ENCODE measurements at regions not wholly inside any gene's neighbourhood (a gene's known extent, or its start where the extent isn't known, plus 50 kb on each side); places are given as distances from the start of the nearest gene placed in this dataset.

DNA sequence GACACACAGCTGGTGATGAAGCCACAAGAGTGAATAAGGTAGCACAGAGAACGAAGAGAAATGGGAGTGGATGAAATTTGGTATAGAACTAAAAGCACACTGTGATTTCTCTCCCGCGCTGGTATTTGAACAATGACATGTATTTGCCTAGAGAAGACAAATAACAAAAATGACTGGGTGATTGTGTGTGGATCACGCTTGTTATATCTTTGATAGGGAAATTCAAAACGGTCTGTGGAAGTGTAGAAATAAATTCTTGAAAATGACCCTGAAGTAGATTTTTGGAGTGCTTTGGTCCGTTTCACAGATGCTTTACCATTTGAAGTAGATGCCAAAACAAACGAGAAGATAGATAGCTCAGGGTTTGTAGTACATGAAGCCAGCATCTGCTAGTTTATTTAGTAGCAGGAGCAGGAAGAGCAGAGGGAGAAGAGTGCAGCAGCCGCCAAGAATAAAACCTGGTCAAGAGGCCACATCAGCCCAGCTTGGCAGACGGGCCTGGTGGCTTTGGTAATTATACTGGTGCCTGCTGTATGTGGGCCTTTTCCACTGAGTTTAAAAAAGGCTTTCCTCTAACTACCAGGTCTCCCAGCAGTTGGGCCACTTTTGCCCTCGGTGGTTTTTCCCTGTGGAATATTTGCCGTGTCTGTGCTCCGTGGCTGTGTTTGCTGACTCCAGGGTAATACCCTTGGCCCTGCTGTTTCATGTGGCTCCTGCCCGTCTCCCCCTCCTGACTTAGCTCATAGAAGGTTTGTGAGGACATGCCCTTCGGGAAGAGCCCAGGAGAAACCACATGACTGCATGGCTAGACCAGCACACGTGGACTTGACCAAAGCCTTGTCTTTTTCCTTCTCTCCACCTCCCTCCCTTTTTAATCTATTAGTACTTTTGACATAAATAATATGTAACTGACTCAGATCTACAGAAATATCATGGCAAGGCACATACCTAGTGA is 294.0 kb downstream of the SOX4 start:
- Mint-ChIP-seq H3K27me3 (no peaks in the 10 kb centered on the region), H3K9me3 (peaks cover 16% of the 10 kb centered on the region), H3K36me3 (ENCODE audit: low read depth) (peaks cover 8% of the 10 kb centered on the region), H3K4me1 (peaks cover 11% of the 10 kb centered on the region), H3K4me3 (no peak overlapping the region), H3K27ac (no peak overlapping the region)
- no peak for DNase-seq
- ChIA-PET CTCF (no interaction called here), POLR2A (no interaction called here)

DNA sequence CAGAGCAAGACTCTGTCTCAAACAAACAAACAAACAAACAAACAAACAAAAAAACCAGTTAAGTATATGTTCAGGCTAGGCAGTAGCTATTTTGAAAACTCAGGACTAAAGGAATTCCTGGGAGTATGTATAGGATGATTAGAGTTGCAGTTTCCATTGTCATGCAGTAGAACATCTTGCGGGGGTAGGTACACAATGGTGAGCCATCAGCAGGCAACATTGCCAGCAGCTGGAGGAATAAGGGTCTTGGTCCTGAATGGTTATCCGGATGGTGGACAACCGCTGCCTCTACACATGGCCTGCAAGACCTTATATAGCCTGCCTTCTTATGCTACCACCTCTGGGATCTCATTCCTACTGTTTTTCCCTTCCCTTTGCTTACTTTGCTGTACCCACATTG is 297.5 kb downstream of the SOX4 start:
- DNase-seq: no peak
- Mint-ChIP-seq H3K27me3 (no peaks in the 10 kb centered on the region), H3K36me3 (ENCODE audit: low read depth) (no peaks in the 10 kb centered on the region), H3K4me1 (no peaks in the 10 kb centered on the region), H3K9me3 (peaks cover 3% of the 10 kb centered on the region), H3K27ac (no peak overlapping the region), H3K4me3 (no peak overlapping the region)
- ChIA-PET CTCF (no interaction called here), POLR2A (interaction anchor here (0.6 kb wide), 1 partner anchor 498 kb away, joined by 3 read pairs; no protein-coding TSS in a partner anchor)

DNA sequence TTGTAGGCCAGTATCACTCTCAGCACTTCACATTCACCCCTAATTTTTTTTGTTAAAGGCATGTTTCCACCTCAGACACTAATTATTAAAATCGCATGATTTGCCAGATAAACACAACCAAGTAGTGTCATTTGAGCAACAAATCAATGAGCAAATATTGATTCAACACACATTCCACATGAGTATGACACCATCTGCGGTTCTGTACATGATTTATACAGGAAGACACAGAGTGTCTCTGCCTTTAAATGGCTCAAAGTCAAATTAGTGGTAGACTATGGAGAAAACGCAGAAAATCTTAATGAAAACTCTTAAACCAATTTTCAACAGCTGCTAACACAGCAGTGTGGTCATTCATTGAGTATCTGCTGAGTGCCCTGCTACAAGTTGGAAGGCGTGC is 300.2 kb downstream of the SOX4 start:
- DNase-seq: no peak
- CTCF ChIA-PET: no interaction called here
- no peaks in the 10 kb centered on the region for H3K27me3 Mint-ChIP-seq
- no peak overlapping the region for H3K27ac Mint-ChIP-seq
- no peak overlapping the region for H3K4me3 Mint-ChIP-seq
- H3K36me3 Mint-ChIP-seq (ENCODE audit: low read depth): no peaks in the 10 kb centered on the region
- no peaks in the 10 kb centered on the region for H3K4me1 Mint-ChIP-seq
- peaks cover 3% of the 10 kb centered on the region for H3K9me3 Mint-ChIP-seq
- POLR2A ChIA-PET: no interaction called here

DNA sequence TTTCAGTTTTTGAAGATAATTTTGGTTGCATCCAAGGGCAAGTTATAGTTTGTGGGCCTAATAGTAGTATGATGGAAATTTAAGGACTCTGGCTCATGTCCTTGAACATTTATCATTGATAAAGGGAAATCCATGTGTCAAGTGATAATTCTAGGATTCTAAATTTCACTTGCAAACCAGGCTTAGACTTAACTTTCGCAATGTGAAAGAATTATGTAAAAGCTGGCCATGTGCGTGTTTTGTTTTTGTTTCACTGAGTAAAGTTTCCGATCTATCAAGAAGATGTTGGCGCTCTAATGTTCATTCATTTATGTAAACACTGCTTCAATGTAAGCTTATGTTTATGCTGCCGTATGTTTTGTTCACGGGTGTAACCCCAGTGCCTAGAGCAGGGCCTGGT is 302.0 kb downstream of the SOX4 start:
- POLR2A ChIA-PET: no interaction called here
- H3K9me3 Mint-ChIP-seq: no peaks in the 10 kb centered on the region
- H3K36me3 Mint-ChIP-seq (ENCODE audit: low read depth): no peaks in the 10 kb centered on the region
- H3K4me1 Mint-ChIP-seq: no peaks in the 10 kb centered on the region
- no peak overlapping the region for H3K27ac Mint-ChIP-seq
- CTCF ChIA-PET: no interaction called here
- no peak overlapping the region for H3K4me3 Mint-ChIP-seq
- DNase-seq: no peak
- no peaks in the 10 kb centered on the region for H3K27me3 Mint-ChIP-seq

DNA sequence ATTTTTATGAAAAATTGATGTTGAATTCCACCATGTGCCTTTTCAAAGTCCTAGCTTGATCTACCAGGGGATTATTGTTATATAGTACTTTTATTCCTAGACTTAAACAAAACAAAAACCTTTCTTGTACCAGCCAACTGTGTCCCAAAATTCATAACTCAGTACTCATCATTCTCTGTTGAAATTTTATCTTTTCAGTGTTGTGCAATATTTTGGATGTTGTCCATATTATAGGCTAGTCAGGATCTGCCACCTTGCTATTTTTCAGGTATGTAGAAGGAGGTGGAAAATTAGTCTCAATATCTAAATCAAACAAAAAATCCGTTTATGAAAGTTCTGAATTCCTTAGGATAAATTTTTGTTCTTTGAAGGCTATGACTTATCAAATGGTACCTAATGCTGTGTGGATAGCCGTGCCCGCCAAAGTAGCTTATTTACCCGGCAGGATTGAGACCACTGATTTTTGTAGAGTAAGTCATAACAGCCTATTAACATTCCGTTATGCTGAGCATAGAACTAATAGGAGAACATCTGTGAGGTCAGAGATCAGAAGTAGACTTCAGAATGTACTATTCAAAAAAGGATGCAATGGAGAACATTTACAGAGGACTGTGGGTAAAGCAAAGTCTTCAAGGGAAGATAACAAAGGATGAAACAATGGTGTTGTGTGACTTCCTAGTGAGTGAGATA is 304.7 kb downstream of the SOX4 start:
- ChIA-PET CTCF (interaction anchor here (0.9 kb wide), 1 partner anchor 14 kb away, joined by 3 read pairs; no protein-coding TSS in a partner anchor), POLR2A (no interaction called here)
- no peaks in the 10 kb centered on the region for H3K36me3 Mint-ChIP-seq (ENCODE audit: low read depth)
- H3K4me3 Mint-ChIP-seq: no peak overlapping the region
- DNase-seq: no peak
- H3K9me3 Mint-ChIP-seq: no peaks in the 10 kb centered on the region
- no peaks in the 10 kb centered on the region for H3K27me3 Mint-ChIP-seq
- H3K27ac Mint-ChIP-seq: no peak overlapping the region
- H3K4me1 Mint-ChIP-seq: no peaks in the 10 kb centered on the region

- Mint-ChIP-seq H3K4me3 (no peak overlapping the region), H3K9me3 (no peaks in the 10 kb centered on the region), H3K27me3 (no peaks in the 10 kb centered on the region), H3K27ac (no peak overlapping the region), H3K4me1 (no peaks in the 10 kb centered on the region), H3K36me3 (ENCODE audit: low read depth) (no peaks in the 10 kb centered on the region)
- ChIA-PET CTCF (no interaction called here), POLR2A (no interaction called here)
- no peak for DNase-seq
Observed at GRCh38 chr6:21899708-21900107, 306.2 kb downstream of the SOX4 start.

- no peaks in the 10 kb centered on the region for H3K9me3 Mint-ChIP-seq
- POLR2A ChIA-PET: no interaction called here
- H3K4me3 Mint-ChIP-seq: no peak overlapping the region
- DNase-seq: no peak
- H3K27ac Mint-ChIP-seq: no peak overlapping the region
- no peaks in the 10 kb centered on the region for H3K4me1 Mint-ChIP-seq
- CTCF ChIA-PET: no interaction called here
- H3K36me3 Mint-ChIP-seq (ENCODE audit: low read depth): no peaks in the 10 kb centered on the region
- H3K27me3 Mint-ChIP-seq: no peaks in the 10 kb centered on the region
Observed at GRCh38 chr6:21900730-21901129, 307.2 kb downstream of the SOX4 start.

DNA sequence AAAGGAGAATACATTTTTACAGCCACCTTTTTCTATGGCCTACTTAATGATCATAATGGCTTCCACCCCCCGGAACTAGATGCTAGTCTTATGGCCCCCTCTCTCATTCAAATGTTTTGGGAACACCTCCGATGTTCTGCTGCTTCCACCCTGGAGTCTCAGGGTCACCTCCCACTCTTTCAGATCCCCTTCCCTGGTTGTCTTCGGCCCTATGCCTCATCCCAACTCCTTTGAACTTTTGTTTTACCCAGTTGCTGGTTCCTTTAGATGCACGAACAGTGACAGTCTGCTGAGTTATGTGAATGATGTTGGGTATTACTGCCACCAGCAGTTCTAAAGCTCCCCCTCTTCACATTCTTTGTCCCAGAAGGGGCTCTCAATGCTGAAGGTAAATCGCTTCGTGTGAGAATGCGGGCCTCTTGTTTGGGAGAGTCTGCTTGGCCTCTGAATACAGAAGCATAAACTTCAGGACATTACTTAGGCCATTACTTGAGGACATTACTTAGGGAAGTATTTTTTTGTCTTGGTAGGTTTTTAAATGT is 309.1 kb downstream of the SOX4 start:
- no peak for DNase-seq
- Mint-ChIP-seq H3K27ac (no peak overlapping the region), H3K4me3 (no peak overlapping the region), H3K27me3 (no peaks in the 10 kb centered on the region), H3K9me3 (no peaks in the 10 kb centered on the region), H3K4me1 (no peaks in the 10 kb centered on the region), H3K36me3 (ENCODE audit: low read depth) (no peaks in the 10 kb centered on the region)
- ChIA-PET CTCF (no interaction called here), POLR2A (no interaction called here)

DNA sequence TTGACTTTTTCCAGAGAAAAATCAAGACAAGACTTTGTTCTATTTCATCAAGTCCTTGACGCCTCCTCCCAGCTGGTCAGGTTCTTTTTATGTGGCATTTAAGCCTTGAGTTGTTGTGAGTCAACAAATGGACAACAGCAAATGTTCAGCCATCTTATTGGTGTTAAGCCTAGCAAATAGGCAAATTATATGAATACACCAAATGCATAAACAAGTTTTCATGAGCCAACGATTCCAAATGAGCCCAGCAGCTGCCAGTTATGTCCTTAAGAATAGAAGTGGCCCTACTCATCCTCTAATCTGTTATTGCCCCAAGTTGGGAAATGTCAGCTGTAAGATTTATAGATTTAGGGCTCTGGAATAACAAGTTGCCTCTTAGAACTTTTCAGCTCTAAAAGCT is 312.0 kb downstream of the SOX4 start:
- Mint-ChIP-seq H3K4me3 (no peak overlapping the region), H3K36me3 (ENCODE audit: low read depth) (no peaks in the 10 kb centered on the region), H3K4me1 (no peaks in the 10 kb centered on the region), H3K9me3 (no peaks in the 10 kb centered on the region), H3K27ac (no peak overlapping the region), H3K27me3 (no peaks in the 10 kb centered on the region)
- ChIA-PET CTCF (no interaction called here), POLR2A (no interaction called here)
- DNase-seq: no peak

DNA sequence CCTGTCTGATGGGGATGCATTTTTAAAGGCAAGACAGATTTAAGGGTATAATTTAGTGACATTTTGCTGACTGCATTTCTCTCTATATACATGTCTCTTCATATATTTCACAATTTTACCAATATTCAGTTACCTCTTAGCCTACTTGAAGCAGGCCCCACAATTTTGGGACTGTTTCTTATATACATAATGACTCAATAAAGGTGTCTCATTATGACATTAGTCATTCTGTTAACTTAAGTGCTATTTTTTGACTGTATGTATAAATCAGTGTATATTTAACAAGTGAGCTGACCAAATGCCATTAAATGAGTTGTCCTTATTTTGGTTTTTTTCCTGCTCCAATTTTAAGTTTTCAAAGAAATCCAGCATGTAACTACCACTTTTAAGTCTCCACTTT is 313.3 kb downstream of the SOX4 start:
- H3K9me3 Mint-ChIP-seq: no peaks in the 10 kb centered on the region
- POLR2A ChIA-PET: no interaction called here
- H3K36me3 Mint-ChIP-seq (ENCODE audit: low read depth): no peaks in the 10 kb centered on the region
- no peaks in the 10 kb centered on the region for H3K4me1 Mint-ChIP-seq
- no peaks in the 10 kb centered on the region for H3K27me3 Mint-ChIP-seq
- H3K4me3 Mint-ChIP-seq: no peak overlapping the region
- DNase-seq: no peak
- no peak overlapping the region for H3K27ac Mint-ChIP-seq
- CTCF ChIA-PET: no interaction called here

DNA sequence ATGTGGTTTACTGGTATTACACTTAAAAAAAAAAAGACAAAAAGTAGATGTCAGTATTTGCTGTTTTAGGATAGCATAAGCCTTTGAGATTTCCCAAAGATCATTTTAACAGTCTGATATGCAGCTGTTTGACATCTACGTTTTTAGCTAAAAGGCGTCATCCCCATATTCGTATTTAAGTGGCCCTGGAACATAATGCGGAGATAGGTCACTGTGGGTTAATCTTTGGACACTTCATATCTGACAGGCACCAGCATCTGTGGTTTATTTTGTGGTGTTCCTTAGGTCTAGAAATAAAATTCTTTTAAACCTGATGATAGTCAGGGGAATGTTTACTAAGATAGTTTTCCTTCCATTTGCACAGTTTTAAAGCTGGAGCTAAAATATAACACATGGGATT is 313.7 kb downstream of the SOX4 start:
- peaks cover 3% of the 10 kb centered on the region for H3K27me3 Mint-ChIP-seq
- no peaks in the 10 kb centered on the region for H3K9me3 Mint-ChIP-seq
- CTCF ChIA-PET: no interaction called here
- H3K4me1 Mint-ChIP-seq: no peaks in the 10 kb centered on the region
- DNase-seq: no peak
- H3K4me3 Mint-ChIP-seq: no peak overlapping the region
- POLR2A ChIA-PET: no interaction called here
- no peaks in the 10 kb centered on the region for H3K36me3 Mint-ChIP-seq (ENCODE audit: low read depth)
- H3K27ac Mint-ChIP-seq: no peak overlapping the region

DNA sequence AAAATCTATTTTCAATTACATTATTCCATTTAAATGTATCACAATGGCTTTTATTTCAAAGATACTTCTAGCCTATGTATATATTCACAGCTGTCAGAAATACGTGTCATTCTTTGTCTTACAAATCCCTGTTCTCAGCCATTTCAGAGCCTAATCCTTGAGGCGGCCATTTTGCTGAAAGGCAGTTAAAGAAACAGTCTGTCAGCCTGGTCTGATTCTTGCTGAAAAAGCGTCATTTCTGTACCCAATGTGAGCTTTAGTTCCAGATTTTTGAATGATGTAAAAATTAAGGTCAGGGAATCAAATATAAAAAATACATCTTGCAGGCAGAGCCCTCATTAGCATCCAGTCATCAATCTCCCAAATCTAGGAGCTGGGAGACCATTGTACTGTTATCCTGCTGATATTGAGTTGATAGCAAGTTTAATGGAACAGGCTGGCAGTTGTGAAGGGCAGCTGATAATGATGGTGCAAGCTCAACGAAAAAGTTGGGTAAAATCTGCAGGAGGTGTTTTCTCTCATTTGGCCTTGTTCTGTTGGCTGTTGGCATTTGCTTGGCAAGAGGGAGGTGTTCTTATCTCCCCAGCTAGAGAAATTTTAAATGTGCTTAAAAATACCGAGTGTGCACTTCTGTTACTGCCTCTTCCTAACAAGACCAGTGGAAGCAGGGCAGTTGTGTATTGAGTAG is 314.8 kb downstream of the SOX4 start:
- no peak overlapping the region for H3K4me3 Mint-ChIP-seq
- peaks cover 3% of the 10 kb centered on the region for H3K27me3 Mint-ChIP-seq
- H3K36me3 Mint-ChIP-seq (ENCODE audit: low read depth): no peaks in the 10 kb centered on the region
- H3K27ac Mint-ChIP-seq: no peak overlapping the region
- no peak for DNase-seq
- ChIA-PET POLR2A (interaction anchor here (0.6 kb wide), 1 partner anchor 366 kb away, joined by 4 read pairs; no protein-coding TSS in a partner anchor), CTCF (no interaction called here)
- peaks cover 2% of the 10 kb centered on the region for H3K4me1 Mint-ChIP-seq
- no peaks in the 10 kb centered on the region for H3K9me3 Mint-ChIP-seq

- Mint-ChIP-seq H3K4me1 (peaks cover 10% of the 10 kb centered on the region), H3K9me3 (no peaks in the 10 kb centered on the region), H3K27ac (no peak overlapping the region), H3K27me3 (peaks cover 3% of the 10 kb centered on the region), H3K4me3 (no peak overlapping the region), H3K36me3 (ENCODE audit: low read depth) (no peaks in the 10 kb centered on the region)
- no peak for DNase-seq
- POLR2A ChIA-PET: no interaction called here
- CTCF ChIA-PET: no interaction called here
Observed at GRCh38 chr6:21909321-21909720, 315.8 kb downstream of the SOX4 start.
